Kasumi-1 (cell line): ENCODE measurements at regions not wholly inside any gene's neighbourhood (a gene's known extent, or its start where the extent isn't known, plus 50 kb on each side); places are given as distances from the start of the nearest gene placed in this dataset.

Source experiments
- DNase-seq, 2 experiments: peaks; one replicate each; lab custom pipeline; 2025; lab: John Stamatoyannopoulos, UW

DNA sequence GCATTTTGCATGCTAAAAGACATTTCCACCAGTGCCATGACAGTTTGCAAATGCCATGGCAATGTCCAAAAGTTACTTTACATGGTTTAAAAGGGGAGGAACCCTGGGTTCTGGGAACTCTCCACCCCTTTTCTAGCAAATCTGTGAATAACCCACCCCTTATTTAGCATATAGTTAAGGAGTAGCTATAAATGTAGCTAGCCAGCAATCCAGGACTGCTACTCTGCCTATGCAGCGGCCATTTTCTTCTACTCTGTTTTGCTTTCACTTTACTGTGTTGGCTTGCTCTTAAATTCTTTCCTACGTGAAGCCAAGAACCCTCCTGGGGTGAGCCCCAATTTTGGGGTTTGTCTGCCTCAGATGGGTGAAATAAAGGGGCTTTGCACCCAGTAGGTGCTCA, 141.0 kb downstream of the PTPN11 start:
- DNase-seq: no peak

DNA sequence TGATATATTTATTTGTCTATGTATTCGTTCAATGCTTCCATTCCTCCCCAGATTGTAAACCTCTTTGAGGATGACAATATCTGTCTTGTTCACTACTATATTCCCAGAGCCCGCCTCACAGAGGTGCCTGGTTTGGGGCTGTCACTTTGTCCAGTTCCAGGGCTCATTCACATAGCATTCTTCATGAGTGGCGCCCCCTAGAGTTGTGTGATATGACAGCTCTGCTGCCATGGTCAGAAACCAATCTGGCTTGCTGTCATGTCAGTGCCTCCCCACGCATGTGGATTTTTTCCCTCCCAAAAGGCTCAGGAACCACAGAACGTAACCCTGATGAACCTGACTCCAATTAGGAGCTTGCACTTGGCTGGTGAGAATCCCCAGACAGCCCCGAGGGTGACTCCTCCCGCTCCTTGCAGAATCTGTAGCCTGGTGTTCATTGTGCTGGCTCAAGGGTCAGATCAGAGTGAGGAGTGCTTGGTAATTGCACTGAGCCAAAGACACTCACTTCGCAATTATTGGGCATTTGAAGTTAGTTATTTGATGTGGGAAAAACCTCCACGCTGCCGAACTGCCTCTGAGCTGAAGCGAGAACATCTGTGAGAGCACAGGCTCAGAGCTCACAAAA, 145.5 kb downstream of the PTPN11 start:
- no peak for DNase-seq

DNA sequence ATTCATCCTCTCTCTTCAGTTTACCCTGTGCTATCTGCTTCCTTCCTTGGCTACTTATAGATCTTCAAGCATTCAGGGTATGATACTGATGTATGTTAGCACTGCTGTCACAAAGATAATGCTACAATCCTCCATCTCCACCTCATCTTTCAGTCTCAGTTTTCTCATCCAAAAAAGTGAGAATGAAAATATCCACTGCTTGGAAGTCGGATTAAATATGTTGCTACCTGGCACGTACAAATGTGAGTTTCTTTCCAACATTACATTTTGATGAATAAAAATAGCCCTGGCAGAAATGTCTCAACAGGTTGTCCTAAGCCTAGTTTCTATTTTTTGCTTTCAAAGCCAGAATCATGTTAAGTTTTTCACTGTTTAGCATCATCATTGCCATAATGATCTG, 149.9 kb downstream of the PTPN11 start:
- no peak for DNase-seq

DNA sequence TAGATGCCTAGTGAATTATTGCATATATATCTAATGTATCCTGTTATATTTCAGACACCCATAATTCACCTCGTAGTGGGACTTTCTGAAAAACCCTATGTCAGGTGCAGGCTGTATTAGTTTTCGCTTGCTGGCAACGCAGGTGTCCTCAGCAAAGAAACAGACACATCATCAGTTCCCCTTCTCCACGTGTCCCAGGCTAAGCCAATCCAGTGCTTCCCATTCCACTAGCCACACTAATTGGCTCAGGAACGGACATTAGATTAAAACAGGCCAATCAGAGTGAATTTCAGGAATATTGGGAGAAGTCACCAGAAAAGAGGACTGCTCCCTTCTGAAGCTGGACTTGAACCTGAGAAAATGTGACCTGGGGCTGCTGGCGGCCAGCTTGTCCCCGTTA, 151.3 kb downstream of the PTPN11 start:
- DNase-seq: no peak

DNA sequence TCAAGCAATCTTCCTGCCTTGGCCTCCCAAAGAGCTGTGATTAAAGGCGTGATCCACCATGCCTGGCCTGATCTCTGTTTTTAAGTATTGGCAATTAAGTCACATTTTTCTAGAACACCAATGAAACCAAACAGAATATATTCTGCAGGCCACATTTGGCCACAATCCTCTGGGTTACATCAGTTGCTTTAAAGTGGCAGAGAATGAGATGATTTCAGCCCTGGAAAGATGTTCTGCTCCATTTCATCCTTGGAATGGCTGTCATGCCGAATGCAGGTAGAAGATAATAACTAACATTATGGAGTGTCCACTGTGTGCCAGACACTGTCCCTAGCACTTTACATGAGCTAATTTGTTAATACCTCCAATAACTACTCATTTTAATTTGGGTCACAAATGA, 154.4 kb downstream of the PTPN11 start:
- no peak for DNase-seq

DNA sequence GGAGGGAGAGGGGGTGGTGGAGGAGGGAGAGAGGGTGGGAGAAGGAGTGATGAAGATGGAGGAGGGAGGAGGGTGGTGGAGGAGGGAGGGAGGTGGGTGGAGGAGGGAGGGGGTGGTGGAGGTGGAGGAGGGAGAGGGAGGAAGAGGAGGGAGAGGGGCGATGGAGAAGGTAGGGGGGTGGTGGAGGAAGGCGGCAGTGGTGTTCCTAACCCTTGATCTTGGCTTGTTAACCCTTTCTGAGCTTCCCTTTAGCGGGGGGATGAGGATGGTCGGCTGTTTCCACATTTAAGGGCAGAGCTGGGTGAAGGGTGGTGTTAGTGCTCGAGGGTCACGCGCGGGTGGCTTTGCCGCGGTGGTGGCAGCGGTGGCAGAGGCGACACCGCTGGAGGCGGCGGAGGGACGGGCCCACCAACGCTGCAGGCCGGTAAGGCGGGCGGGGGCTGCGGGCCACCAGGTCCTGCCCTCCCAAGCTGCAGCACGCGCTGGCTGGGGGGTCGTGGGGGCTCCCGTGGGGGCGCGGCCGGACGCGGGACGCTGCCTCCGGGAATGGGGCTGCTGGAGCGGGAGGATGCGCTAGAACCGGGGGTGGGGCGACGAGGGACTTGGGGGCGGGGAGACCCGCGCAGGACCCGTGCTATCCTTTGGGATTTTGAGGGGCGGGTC, 156.3 kb downstream of the PTPN11 start:
- no peak for DNase-seq

DNA sequence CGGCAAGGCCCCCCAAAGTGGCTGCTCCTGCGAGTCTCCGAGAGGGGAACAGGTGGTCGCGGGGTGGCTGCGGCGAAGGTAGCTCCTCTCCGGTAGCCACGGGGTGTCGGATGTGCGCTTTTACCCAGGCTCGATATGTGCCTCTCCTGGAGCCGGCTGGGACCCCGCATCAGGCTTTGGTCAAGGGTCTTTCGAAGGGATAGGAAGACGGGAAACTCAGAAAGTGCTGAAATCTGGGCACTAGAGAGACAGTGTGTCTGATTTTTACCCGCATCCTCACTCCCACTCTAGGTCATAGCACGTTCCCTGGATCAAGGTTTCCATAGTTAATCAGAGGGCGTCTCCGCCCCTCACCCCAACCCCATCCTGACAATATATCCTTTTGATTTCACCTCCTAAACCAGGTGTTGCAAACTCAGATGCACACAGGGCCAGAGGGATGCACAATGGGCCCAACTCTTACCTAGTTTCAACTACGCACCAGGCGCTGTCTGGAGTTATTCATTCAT, 156.9 kb downstream of the PTPN11 start:
- DNase-seq: no peak

DNA sequence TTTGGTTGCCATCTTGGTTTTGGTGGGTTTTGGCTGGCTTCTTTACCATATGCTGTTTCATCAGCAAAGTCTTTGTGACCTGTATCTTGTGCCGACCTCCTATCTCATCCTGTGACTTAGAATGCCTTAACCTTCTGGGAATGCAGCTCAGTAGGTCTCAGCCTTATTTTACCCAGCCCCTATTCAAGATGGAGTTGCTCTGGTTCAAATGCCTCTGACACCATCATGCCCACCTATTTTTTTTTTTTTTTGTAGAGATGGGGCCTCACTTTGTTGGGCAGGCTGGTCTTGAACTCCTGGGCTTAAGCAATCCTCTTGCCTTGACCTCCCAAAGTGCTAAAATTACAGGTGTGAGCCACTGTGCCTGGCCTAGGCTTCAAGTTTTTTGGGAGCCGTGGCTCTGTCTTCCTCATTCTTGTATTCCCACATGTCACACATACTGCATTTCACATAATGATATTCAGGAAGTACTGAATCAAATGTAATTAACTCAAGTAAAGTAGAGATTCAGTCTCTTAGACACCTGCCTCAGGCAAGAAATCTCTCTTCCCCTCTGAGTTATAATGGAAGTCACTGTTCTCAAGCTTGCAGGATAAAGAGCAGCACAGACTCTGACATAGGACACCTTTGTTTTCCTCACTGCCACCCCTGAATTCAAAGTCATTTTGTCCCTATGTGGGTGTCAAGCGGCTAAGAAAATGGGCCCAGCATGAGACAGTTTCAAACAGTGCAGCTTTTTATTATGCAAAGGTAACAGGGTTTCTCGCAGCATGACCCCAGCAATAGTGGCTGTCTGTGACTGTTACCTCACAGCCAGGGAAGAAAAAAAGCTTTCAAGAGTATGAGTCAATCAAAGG, 159.0 kb downstream of the PTPN11 start:
- DNase-seq: no peak

DNA sequence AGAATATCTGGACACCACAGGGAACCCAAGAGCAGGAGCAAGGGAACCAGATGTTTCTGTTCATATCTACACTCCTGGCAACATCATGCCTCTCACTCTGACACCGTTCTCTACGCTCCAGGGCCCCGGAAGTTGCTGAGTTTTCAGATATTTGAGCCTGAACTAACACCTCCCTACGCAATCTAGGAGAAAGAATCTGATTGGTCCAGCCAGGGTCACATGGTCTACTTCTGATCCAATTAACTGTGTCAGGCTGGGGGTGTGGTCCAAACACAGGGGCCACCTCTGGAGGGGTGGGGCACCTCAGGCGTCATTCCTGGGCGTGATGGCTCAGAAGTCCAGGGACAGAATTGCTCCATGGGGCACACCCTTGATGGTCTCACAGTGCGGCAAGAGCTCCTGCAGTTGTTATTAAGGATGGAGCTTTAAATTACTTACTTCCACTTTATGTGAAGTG, 165.5 kb downstream of the PTPN11 start:
- no peak for DNase-seq

DNA sequence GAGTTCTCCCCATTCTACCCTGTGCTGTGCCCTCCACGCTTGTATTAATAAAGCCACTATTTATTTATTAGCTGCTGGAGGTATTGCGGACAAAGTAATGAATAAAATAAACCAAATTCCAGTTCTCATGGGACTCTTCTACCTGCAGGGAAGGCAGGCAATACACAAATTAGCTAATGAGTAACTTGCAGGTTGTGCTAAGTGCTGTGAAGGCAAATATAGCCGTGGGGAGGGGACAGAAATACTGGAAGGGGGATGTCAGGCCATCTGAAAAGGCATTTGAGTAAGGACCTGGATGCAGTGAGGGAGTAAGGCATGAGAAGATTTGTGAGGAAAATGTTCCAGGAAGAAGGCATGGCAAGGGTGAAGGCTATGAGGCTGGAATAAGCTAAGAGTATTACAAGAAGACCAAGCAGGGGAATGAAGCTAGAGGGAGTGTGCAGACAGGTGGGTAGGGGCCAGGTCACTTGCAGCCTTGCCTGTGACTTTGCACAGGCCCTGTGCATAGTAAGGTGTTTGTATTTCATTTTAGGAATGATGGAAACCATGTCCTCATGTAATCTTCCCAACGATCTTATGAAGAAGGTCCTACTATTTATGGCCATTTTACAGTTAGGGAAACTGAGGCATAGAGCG, 167.5 kb downstream of the PTPN11 start:
- no peak for DNase-seq

DNA sequence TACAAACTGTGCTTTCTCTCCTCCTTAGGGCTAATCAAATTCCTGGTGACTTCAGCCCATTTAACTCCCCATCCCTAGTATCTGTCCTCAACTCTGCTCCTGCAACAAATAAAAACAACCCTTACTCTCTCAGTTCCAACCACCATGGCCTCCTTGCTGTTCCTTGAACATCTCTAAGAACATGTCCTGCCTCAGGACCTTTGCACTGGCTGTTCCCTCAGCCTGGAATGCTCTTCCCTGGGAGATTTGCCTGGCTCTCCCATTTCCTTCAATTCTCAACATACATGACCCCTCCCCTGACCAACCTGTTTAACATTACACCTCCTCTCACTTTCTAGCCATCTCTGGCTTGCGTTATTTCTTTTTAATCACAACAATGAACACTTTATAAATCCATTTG, 170.5 kb downstream of the PTPN11 start:
- DNase-seq: no peak

DNA sequence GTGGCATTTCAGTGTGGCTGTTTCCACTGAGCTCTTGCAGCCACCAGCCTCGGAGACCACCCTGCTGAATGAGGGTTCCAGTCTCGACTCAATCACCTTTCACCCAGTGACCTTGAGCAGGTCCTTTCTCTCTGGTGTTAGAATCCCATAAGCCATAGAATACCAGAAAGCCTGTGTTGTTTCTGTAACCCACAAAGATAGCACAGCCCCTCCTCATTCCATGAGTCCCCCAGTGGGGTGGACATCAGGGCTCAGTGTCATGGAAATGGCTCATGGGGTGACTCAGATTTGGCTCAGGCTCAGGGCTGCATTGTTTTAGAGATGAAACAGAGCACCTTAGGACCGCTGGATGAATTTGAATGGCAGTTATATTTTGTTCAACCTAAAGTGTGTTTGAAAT, 171.5 kb downstream of the PTPN11 start:
- no peak for DNase-seq

DNA sequence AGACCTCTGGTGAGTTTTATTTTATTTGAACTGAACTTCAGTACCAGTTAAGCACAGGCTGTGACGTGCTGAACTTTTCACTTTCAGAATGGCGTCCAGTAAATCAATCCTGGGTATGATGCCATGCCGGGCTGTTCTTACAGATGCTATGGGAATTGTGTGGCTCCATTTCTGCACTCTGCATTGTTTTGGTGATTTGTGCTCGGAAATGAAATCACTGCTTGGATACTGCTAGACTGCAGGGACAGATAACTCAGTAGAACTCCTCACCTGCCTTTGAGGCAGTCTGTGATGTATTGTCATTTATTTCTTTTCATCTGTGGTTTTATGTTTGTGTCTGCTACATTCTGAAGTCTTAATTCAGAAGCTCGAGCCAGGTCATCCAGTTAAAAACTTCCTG, 172.7 kb downstream of the PTPN11 start:
- DNase-seq: no peak

DNA sequence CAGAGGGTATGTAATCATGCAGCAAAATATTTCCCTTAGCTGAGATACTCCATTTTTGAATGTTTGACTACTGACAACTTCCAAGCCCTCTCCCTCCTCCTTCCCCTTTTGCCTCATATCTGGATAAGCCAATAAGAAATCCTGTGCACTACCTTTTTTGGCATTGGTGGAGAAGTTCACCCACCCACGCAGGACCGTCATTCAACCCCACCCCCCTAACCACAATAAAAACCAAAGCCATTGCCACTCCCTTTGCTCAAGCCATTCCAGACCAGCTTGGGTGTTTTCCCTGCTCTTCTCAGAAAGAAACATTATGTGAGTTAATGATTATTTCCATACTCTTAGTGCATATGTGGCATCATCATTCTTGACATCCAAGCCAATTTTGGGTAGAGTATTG, 176.7 kb downstream of the PTPN11 start:
- DNase-seq: no peak

DNA sequence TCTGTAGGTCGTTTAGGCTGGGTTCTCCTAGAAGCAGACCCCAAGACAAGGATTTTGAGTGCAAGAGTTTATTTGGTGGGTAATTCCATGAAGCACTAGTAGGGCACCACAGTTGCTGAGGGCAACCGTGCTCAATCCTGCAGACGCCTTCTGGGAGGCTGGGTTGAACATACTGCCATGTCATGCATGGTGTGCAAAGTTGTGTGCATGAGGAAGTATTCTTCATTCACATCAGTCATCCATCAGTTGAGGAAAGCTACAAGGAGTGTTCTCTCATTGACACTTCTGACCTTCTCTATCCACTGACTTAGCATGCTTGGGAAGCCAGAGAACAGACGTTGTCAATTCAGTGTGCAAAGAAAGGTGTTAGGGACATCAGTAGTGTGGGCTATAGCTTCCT, 179.2 kb downstream of the PTPN11 start:
- DNase-seq: no peak

DNA sequence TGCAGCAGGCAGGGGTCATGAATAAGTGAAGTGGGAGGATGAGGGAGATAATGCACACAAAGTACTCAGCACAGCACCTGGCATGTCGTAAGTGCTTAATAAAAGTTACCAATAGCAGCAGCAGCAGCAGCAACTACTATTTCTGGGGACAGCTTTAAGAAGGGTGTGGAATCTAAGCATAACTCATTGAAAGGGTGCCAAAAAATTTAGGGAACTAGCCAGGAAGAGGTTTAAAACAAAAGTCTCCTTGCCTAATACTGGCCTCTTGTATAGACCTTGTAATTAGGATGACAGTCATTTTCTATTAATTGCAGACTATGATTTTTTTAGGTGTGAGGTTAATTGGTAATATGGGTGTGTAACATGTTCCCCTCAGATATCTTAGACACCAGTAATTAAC, 179.9 kb downstream of the PTPN11 start:
- peak in 1 of 2 experiments; percentile 6 for DNase-seq

DNA sequence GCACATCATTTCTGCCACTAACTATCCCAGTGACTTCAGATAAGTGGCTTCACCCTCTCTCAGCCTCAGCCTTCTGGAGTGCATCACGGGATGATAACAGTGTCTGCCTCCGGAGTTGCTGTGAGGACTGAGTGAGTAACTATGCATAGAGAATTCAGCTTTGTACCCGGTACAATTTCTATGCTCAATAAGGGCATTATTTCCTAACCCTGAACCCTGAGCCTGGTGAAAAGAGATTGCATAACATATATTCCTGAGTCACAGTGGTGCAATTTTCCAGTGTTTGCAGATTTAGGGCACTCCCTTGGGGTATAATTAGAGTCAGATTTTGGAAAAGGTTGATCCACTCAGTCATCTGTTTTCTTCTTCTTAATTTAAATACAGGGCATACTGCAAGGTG, 181.1 kb downstream of the PTPN11 start:
- DNase-seq: no peak

DNA sequence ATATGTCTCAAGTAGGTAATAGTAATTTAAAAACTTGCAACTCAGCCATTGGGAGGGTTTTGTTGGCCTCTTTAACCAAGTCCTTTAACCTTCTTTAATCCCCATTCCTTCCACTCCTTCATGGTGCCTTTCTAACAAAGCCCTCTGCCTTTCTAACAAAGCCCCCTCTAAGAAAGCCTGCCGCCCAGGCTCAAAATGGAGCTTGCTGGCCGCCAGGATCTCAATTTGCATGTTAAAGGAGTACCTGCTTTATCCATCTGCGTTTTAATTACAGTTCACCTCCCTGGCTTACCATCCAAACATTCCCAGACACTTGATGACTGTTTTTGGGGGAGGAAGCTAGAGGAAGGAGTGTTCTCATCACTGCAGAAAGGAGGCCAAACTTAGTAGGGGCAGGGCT, 183.4 kb downstream of the PTPN11 start:
- no peak for DNase-seq

DNA sequence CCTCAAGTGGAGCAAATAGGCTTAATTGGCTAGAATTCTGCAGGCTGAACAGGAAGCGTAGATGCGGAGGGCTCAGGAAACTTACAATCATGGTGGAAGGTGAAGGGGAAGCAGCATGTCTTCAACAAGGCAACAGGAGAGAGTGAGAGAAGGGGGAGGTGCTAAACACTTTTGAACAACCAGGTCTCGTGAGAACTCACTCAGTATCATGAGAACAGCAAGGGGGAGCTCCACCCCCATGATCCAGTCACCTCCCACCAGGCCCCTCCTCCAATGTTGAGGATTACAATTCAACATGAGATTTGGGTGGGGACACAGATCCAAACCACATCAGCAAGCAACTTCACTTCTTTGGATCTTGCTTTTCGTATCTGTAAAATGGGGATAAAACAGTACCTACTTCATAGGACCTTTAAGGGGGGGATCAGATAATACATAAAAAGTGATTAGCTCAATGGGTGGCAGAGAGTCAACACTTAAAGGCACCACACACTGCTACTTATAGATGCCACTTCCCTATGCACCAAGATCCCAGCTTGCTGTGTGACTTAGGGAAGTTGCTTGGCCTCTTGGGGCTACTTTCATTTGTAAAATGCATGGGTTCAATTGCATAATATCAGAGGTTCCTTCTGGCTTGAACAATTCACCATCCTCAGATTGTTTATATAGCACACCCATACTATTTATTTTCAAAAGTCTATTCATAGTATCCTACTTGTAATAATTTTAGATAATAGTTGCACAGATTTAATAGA, 184.8 kb upstream of the RPH3A start:
- DNase-seq: no peak

DNA sequence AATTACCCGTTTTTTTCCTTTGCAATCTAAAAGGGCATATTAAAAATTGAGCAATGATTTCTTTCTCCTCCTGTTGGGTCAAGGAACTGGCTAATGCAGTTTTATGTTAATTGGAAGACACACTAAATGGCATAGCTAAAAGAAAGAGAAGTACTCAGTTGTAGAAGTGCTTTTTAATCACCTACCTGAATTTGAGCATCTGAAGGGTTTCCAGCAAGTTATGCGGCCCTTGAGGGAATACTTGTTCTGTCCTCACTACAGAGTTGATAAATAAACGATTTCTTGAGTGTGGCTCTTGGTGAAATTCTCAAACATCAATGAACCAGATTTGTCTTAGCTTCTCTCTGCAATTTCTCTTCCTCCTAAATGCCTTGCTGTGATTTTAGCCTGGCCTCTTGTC, 184.1 kb upstream of the RPH3A start:
- no peak for DNase-seq

DNA sequence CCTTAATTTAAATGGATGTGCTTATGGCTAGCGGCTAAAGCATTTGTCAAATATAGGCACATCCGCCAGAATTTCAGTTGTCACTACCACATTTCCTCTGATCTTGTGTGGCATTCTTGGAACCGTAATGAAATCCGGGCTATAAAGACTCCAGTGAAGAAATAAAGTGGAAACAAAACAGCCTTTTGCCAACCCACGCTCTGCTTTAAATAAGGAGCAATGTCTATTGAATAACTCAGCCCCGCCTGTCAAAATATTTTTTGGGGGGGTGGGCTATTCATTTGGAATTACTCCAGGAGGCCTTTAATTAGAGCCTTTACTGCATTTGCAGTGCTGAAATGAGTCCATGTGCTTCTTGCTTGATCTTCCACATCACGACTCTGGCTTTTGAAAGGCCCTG, 179.6 kb upstream of the RPH3A start:
- no peak for DNase-seq

DNA sequence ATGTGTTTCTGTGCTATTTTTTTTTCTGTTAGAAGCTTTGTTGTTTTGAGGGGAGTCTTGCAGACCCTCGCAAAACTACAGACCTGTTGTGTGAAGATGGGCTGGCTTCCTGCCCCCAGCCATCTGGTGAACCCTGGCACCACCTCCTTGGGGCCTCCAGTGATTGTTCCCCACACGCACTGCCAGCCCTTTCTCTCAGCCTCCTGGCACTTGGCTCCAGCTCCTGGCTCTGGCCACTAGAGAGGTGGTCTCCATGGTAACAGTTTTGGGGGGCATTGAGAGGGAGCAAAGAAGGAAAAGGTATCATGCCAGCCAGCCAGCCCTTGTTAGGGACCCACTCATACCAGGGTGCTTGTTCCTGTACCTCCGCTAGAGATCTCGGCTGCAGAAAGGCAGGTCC, 176.4 kb upstream of the RPH3A start:
- DNase-seq: no peak
